ENCODE measurements at regions not wholly inside any gene's neighbourhood (a gene's known extent, or its start where the extent isn't known, plus 50 kb on each side); places are given as distances from the start of the nearest gene placed in this dataset.

GRCh38 chr9:1647776-1648175 lies 367.4 kb upstream of the SMARCA2 start:
- no peak overlapping the region for H3K4me3 ChIP-seq (ENCODE audit: low read depth, low read length)
- no peak for DNase-seq (ENCODE audit: low read depth)
- TF ChIP-seq, protein P1, sequence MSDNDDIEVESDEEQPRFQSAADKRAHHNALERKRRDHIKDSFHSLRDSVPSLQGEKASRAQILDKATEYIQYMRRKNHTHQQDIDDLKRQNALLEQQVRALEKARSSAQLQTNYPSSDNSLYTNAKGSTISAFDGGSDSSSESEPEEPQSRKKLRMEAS (IDR thresholded peaks at IDR 0.05; ENCODE audit: low read depth, low read length) = no peak
- TF ChIP-seq CTCF (IDR thresholded peaks at IDR 0.05; ENCODE audit: low read depth, low read length) (no peak), MYC (IDR thresholded peaks at IDR 0.05; ENCODE audit: low read depth, low read length) (no peak), POLR2A (IDR thresholded peaks at IDR 0.05; ENCODE audit: extremely low read depth, insufficient read length) (no peak)

DNA sequence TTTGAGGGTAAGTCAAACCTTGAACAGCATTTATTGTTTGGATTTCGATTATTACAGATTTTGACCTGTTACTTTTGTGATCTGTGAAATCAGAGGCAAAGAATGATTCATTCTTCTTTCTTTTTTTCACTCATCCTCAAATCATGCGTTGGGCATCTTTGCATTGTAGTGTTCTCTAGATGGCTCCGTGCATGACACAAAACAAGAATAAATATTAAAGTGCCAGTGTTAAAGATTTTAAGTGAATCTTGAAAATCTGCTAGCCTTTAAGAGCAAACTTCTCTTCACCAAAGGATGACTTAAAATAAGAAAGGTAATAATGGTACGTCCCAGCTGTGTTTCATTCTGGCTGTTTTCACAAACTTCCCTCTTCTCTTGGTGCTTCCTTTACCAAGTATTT lies 361.9 kb upstream of the SMARCA2 start:
- no peak for TF ChIP-seq POLR2A (IDR thresholded peaks at IDR 0.05; ENCODE audit: extremely low read depth, insufficient read length)
- no peak for TF ChIP-seq CTCF (IDR thresholded peaks at IDR 0.05; ENCODE audit: low read depth, low read length)
- TF ChIP-seq MYC (IDR thresholded peaks at IDR 0.05; ENCODE audit: low read depth, low read length) = no peak
- TF ChIP-seq, protein P1 (IDR thresholded peaks at IDR 0.05; ENCODE audit: low read depth, low read length) = no peak
- H3K4me3 ChIP-seq (ENCODE audit: low read depth, low read length) = no peak overlapping the region
- DNase-seq (ENCODE audit: low read depth) = no peak

GRCh38 chr9:1658661-1659362 lies 356.3 kb upstream of the SMARCA2 start:
- TF ChIP-seq POLR2A (IDR thresholded peaks at IDR 0.05; ENCODE audit: extremely low read depth, insufficient read length) (no peak), CTCF (IDR thresholded peaks at IDR 0.05; ENCODE audit: low read depth, low read length) (no peak), MYC (IDR thresholded peaks at IDR 0.05; ENCODE audit: low read depth, low read length) (no peak)
- TF ChIP-seq, protein P1 (IDR thresholded peaks at IDR 0.05; ENCODE audit: low read depth, low read length) = no peak
- DNase-seq (ENCODE audit: low read depth) = no peak
- no peak overlapping the region for H3K4me3 ChIP-seq (ENCODE audit: low read depth, low read length)

GRCh38 chr9:1659363-1659690 lies 355.8 kb upstream of the SMARCA2 start:
- H3K4me3 ChIP-seq (ENCODE audit: low read depth, low read length) = no peak overlapping the region
- no peak for DNase-seq (ENCODE audit: low read depth)
- TF ChIP-seq POLR2A (IDR thresholded peaks at IDR 0.05; ENCODE audit: extremely low read depth, insufficient read length) (no peak), CTCF (IDR thresholded peaks at IDR 0.05; ENCODE audit: low read depth, low read length) (no peak), MYC (IDR thresholded peaks at IDR 0.05; ENCODE audit: low read depth, low read length) (no peak)
- TF ChIP-seq, protein P1 (IDR thresholded peaks at IDR 0.05; ENCODE audit: low read depth, low read length) = no peak

DNA sequence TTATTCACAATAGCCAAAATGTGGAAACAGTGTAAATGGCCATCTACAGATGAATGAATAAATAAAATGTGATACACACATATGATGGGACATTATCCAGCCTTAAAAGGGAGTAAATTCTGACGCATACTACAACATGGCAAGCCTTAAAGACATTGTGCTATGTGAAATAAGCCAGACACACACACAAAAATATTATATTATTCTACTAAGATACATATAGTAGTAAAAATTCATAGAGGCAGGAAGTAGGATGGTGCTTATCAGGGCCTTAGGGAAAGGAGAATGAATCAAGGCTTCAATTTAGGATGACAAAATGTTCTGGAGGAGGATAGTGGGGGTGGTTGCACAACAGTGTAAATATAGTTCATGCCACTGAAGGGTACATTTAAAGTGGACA lies 346.7 kb upstream of the SMARCA2 start:
- TF ChIP-seq, protein P1 (IDR thresholded peaks at IDR 0.05; ENCODE audit: low read depth, low read length) = no peak
- TF ChIP-seq CTCF (IDR thresholded peaks at IDR 0.05; ENCODE audit: low read depth, low read length) = no peak
- no peak for TF ChIP-seq POLR2A (IDR thresholded peaks at IDR 0.05; ENCODE audit: extremely low read depth, insufficient read length)
- no peak for TF ChIP-seq MYC (IDR thresholded peaks at IDR 0.05; ENCODE audit: low read depth, low read length)
- no peak overlapping the region for H3K4me3 ChIP-seq (ENCODE audit: low read depth, low read length)
- no peak for DNase-seq (ENCODE audit: low read depth)

Measured in NB4 (cell line).